Fibroblast of lung (primary cell): ENCODE measurements at regions not wholly inside any gene's neighbourhood (a gene's known extent, or its start where the extent isn't known, plus 50 kb on each side); places are given as distances from the start of the nearest gene placed in this dataset.

Experiments
- EZH2 ChIP-seq: IDR thresholded peaks from 2 replicates; pipeline ENCODE4 v1.5.1; 2012; ENCODE audit warnings: low read length, control low read depth, mild to moderate bottlenecking; ENCODE audit errors: missing control alignments
- TF ChIP-seq, protein P1 (sequence below), 2 donors: IDR thresholded peaks in 1 of 2; conservative IDR thresholded peaks in 1 of 2; 1 replicate in 1 of 2; 2 replicates in 1 of 2; pipeline ENCODE4 v1.5.1; 2011 to 2012; ENCODE audit warnings: low read length in 2 of 2, control low read depth in 1 of 2, inconsistent platforms in 1 of 2, low read depth in 1 of 2, mild to moderate bottlenecking in 1 of 2

DNA sequence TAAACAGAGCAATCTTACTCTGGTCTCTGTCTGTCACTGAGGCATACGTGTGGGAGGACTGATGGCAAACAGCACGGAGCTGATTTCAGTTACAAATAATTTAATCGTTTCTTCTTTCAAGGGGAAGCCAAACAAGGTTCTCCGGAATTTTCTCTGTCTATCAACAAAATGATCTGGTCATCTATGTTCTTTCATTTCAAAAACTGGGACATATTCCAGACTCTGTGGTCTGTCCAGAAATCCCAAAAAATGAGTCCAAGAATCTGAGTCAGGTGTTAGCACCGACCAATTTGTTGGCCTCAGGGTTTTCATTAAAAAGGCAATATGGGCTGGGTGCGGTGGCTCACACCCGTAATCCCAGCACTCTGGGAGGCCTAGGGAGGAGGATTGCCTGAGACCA is 69.9 kb upstream of the ZNF608 start:
- TF ChIP-seq, protein P1, sequence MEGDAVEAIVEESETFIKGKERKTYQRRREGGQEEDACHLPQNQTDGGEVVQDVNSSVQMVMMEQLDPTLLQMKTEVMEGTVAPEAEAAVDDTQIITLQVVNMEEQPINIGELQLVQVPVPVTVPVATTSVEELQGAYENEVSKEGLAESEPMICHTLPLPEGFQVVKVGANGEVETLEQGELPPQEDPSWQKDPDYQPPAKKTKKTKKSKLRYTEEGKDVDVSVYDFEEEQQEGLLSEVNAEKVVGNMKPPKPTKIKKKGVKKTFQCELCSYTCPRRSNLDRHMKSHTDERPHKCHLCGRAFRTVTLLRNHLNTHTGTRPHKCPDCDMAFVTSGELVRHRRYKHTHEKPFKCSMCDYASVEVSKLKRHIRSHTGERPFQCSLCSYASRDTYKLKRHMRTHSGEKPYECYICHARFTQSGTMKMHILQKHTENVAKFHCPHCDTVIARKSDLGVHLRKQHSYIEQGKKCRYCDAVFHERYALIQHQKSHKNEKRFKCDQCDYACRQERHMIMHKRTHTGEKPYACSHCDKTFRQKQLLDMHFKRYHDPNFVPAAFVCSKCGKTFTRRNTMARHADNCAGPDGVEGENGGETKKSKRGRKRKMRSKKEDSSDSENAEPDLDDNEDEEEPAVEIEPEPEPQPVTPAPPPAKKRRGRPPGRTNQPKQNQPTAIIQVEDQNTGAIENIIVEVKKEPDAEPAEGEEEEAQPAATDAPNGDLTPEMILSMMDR (conservative IDR thresholded peaks at IDR 0.05 in 1 of 2, IDR thresholded peaks at IDR 0.05 in 1 of 2; ENCODE audit: low read depth in 1 of 2, low read length in 2 of 2) = no peak
- no peak for TF ChIP-seq EZH2
